Left ventricle myocardium superior (tissue), 1 donor: ENCODE measurements at regions not wholly inside any gene's neighbourhood (a gene's known extent, or its start where the extent isn't known, plus 50 kb on each side); places are given as distances from the start of the nearest gene placed in this dataset.
A peak's percentile ranks its signal among the peaks of the same experiment; 100 is the strongest.
"Not testable (repeated sequence)": the region's sequence is repeated elsewhere in the genome, so short reads cannot be mapped to it uniquely, and the experiment has no call there.

Source experiments
- ATAC-seq: fragments of 200-7000 bp; cut with Tn5 transposase; one replicate; pipeline ENCODE4 v1.9.1; 2020; ENCODE audit warnings: mild to moderate bottlenecking, moderate library complexity
- DNase-seq: peaks from one replicate; pipeline ENCODE4 v3.0.0-alpha.2; 2020
- intact Hi-C: fragments of 100-400 bp; cut with micrococcal nuclease; formaldehyde crosslinking; loops from one replicate; pipeline ENCODE4 v1.11.0; 2022
- donor health status: DM: no; HTN: yes; CAD: no; lungs with severe emphysema.

- ATAC-seq, DNase-seq, intact Hi-C loops: not testable (repeated sequence)
Observed at GRCh38 chr14:101689966-101690365, 71.5 kb upstream of the PPP2R5C start.

- ATAC-seq (no peak), DNase-seq (no peak)
- intact Hi-C loops, result no loop called here
Observed at GRCh38 chr14:101695659-101696058, 65.8 kb upstream of the PPP2R5C start.

DNA sequence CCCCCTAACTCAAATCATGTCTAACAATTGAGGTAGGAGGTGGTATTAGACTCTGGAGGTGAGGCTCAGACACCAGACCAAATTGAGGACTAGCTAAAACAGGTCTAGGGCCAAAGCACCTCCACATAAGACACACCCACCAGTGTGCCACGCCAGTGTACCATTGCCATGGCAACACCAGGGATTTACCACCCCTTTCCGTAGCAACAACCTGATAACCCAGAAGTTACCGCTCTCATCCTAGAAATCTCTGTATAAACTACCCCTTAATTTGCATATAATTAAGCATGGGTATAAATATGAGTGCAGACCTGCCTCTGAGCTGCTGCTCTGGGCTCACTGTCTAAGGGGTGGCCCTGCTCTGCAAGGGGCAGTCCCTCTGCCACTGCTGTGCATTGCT lies 57.4 kb upstream of the PPP2R5C start:
- intact Hi-C loops, result no loop called here
- ATAC-seq, result no peak
- no peak for DNase-seq

DNA sequence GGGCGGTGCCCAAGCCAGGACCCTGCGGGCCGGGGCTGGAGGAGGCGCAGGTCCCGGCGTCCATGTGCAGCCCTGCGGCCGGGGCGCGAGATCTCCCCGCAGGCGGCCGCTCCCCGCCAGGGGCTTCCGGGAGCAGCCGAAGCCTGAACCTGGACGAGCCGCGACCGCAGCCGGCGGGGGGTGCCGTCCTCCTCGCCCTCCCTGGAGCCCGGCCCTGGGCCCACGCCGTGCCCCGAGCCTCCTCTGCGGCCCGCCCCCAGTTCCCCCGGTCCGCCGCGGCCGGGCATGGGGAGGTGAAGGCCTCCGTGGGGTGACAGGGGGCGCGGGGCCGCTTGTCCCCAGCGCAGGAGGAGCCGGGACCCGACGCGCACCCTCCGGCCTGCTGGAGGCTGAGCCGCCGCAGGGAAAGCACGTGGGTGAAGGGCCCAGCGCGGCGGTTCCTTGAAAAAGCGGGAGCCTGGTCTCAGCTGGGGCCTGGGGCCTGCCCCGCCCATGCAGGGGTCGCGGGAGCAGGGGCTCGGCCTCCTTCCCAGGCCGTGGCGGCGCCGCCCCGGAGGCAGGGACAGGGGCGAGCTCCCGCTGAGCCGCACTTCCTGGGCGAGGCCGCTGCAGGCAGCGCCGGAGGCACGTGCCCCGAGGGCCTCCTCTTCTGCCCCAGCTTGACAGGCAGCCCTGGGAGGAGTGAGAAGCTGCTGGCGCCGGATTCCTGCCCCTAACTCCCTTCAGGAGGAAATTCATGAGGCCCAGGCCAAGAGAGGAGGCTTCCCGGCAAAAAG lies 55.6 kb upstream of the PPP2R5C start:
- intact Hi-C loops, result no loop called here
- peak; percentile 79 for DNase-seq

DNA sequence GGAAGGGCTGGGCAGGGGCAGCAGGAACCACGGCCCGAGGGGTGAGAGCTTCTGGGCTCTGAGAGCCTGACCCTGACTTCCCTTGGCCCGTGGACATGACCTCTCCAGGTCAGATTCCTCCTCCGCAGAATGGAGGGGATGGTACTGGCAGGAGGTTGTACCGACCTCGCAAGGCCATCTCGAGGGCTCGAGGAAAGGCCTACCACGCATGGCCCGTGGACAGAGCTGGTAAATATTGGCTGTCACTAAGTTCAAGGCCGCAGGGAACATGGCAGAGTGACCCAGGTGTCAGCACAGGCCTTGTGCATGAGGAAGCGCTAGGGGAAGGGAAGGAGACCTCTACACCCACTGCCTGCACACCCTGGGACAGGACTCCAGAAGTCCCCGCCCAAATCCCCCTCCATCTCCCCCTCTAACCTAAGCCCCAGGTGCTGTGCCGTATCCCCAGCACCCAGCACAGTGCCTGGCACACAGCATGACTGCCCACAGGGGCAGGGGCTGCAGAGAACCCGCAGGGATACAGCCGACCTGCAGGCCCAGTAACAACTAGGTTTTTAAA lies 54.9 kb upstream of the PPP2R5C start:
- DNase-seq, result no peak
- no peak for ATAC-seq
- intact Hi-C loops, result no loop called here

More for the DNA sequence above, 55.6 kb upstream of the PPP2R5C start:
- ATAC-seq, result peak; percentile 89

- peak; percentile 64 for ATAC-seq
- no peak for DNase-seq
- intact Hi-C loops, result no loop called here
Observed at GRCh38 chr14:101707068-101707842, 54.3 kb upstream of the PPP2R5C start.

GRCh38 chr14:101707863-101708620 lies 53.5 kb upstream of the PPP2R5C start:
- intact Hi-C loops, result no loop called here
- DNase-seq (no peak), ATAC-seq (no peak)

DNA sequence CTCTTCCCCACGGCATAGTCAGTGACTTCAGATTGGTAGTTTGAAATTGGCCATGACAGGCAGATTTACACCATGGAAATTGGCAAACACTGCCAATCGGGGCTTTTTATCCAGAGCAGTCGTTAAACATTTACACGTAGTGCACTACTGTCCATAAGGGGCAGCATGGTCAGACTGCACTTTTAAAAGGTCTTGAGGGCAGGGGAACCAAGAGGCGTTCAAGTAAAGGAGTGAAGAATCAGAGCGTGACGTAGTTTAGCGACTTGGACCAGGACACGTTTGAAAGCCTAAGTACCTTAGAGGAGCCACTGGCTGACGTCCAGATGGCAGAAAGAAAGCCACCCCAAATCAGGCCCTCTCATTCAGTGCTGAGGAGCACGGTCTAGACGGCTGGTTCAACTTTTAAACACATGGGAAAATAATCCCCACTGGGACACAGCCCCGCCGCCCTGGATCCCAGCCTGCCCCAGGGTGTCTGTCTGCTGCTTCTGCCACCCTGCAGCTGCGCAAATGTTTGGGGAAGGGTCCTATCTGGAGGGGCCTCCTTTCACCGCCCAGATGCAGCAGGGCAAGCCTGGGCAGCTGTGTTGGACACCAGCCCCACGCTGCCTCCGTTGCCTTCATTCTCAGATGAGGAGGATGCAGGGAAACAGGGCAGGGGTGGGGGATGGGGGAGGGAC lies 52.5 kb upstream of the PPP2R5C start:
- DNase-seq, result no peak
- no peak for ATAC-seq
- intact Hi-C loops, result no loop called here

DNA sequence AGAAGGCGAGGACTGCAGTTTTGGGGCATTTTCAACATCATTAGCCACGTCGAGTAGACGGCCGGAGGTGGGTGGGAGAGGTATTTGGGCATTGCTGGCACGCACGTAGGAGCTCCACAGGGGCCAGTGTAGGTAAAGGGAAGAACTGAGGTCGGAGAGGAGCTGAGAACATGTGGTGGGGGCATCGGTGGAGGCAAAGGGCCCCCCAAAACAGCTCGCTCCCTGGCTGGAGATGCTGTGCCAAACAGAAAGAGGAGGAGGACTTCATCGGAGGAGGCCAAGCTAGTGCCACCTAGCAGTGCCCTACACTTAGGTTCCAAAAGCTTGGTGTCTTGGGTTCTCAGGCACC lies 52.0 kb upstream of the PPP2R5C start:
- no peak for DNase-seq
- no peak for ATAC-seq
- intact Hi-C loops, result no loop called here

GRCh38 chr14:101709962-101710931 lies 51.3 kb upstream of the PPP2R5C start:
- ATAC-seq (no peak), DNase-seq (no peak)
- intact Hi-C loops, result no loop called here

DNA sequence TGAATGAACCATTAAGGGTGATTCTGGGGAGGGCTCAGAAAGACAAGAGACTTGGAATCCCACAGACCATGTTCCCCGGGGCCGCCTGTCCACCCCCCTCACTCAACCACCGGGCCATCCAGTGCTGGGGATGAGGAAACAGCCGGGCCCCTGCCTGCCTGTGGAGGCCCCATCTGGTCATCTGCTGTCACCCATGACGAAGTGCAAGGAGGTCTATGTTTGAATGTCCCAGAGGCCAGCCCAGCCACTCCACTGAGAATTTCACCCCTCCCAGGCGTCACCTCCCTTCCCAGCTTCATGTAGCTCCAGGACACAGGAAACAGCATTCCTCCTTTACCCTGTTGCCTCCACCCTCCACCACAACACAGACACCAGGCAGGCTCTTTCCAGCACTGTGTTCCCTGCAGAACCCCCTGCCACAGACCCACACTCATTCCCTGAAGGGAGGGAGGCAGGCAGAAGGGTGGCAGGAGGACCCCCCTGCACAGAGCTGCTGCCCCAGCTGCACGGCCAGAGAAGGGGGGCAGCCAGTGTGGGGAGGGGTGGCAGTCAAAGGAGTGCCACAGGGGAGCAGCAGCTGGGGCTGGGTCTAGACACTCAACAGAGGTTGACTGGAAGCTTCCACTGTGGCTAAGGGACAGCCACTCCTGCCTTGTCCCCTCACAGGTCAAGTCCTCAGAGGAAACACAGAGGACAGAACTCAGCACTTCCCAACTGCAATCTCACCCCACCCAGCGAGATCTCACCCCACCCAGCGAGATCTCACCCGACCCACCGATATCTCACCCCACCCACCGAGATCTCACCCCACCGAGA lies 50.3 kb upstream of the PPP2R5C start:
- ATAC-seq (no peak), DNase-seq (no peak)
- intact Hi-C loops, result no loop called here
